HepG2 (cell line): ENCODE measurements at regions not wholly inside any gene's neighbourhood (a gene's known extent, or its start where the extent isn't known, plus 50 kb on each side); places are given as distances from the start of the nearest gene placed in this dataset.
"Not testable (repeated sequence)": the region's sequence is repeated elsewhere in the genome, so short reads cannot be mapped to it uniquely, and the experiment has no call there.

Experiments
- CTCF ChIP-seq: sonication (generic); formaldehyde crosslinking; IDR thresholded peaks from 2 replicates; pipeline ENCODE4 v1.5.0; 2020; ENCODE audit warnings: mild to moderate bottlenecking, missing genetic modification reagents, moderate library complexity
- ELK4 ChIP-seq: sonication (generic); formaldehyde crosslinking; IDR thresholded peaks from 2 replicates; pipeline ENCODE4 v1.9.0; 2021; ENCODE audit warnings: missing genetic modification reagents, borderline replicate concordance
- JUNB ChIP-seq: sonication (generic); formaldehyde crosslinking; IDR thresholded peaks from 2 replicates; pipeline ENCODE4 v1.8.0; 2022; ENCODE audit warnings: missing genetic modification reagents, mild to moderate bottlenecking, borderline replicate concordance
- PAX8 ChIP-seq: sonication (generic); formaldehyde crosslinking; IDR thresholded peaks from 2 replicates; pipeline ENCODE4 v1.8.0; 2022; ENCODE audit warnings: mild to moderate bottlenecking, missing genetic modification reagents, borderline replicate concordance
- SMC3 ChIP-seq: IDR thresholded peaks from 2 replicates; pipeline ENCODE4 v1.6.1; 2011; ENCODE audit warnings: low read length, improper control_type of control experiment

GRCh38 chr3:150270444-150270843, 137.7 kb upstream of the TSC22D2 start:
- not testable (repeated sequence) for TF ChIP-seq SMC3; PAX8 (CRISPR knock-in tag); ELK4; CTCF (CRISPR knock-in tag); JUNB
